ENCODE measurements at regions not wholly inside any gene's neighbourhood (a gene's known extent, or its start where the extent isn't known, plus 50 kb on each side); places are given as distances from the start of the nearest gene placed in this dataset.

DNA sequence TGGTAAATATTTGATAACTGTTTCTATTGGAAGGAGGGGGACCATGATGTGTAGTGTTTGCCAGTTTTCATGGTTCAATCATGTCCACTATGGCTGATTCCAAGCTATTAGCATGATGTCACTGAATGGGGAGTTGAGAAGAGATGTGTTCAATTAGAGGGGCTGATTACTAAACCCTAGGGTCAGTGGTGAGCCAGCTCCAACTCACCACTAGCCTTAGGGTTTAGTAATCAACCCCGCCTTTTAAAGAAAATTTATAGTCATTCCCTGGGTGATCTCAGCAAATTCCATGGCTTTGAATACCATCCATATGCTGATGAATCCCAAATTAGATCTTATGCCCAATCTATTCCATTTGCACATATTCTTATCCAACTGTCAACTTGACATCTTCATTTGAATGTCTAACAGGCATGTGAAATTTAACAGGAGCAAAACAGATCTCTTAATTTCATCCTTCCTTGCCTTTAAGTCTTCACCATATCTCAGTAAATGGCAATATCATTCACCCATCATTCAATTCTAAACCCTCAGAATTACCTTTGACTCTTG is 98.8 kb downstream of the GCNT1 start:
- no peak for DNase-seq (ENCODE audit: low read depth)

DNA sequence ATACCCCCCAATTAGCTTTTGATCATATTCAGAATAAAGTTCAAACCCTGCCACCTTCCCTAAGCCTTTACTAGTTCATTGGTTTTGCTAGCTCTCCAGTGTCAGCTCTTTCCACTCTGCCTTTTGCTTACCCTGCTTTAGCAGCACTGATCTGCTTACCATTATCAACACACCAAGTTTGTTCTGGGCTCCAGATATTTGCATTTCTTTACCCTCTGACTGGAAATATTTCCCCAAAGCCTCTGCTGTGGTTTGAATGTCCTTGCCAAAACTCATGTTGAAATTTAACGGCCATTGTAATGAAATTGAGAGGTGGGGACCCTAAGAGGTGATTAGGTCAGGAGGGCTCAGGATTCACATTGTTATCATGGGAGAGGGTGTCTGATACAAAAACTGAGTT is 99.5 kb downstream of the GCNT1 start:
- no peak for DNase-seq (ENCODE audit: low read depth)

DNA sequence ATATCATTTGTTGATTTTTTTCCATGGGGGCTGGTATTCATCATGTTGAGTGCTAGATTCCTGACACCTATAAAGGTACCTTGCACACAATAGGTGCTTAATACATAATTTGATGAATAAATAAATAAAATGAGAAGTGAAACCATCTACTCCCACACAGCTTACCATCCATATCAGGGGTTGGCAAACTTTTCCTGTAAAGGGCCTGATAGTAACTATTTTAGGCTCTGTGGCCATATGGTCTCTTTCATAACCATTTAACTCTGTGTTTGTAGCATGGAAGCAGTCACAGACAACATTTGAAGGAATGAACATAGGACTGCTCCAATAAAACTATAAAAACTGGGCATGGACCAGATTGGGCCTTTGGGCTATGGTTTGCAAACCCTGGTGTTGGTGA is 100.3 kb downstream of the GCNT1 start:
- DNase-seq (ENCODE audit: low read depth) = no peak

DNA sequence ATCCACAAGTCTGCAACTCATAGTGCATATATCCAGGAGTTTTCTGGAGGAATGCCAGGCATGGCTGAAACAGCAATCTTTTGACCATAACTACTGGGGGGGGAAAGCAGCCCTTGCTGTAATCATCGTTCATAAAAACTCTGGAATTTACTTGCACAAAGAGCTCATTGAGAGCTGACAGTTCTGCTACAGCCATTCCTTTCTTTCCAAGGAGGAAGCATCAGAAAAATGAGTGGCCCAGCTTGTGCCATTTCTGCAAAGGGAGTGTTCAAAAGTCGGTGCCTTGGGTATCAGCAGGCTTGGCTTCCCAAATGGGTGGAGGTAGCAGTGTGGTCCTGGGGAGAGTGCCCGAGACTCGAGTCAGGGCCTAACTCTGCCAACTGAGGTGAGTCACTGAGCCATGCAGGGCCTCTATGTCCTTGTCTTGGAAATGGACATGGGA is 101.5 kb downstream of the GCNT1 start:
- DNase-seq (ENCODE audit: low read depth) = peak; percentile 62

DNA sequence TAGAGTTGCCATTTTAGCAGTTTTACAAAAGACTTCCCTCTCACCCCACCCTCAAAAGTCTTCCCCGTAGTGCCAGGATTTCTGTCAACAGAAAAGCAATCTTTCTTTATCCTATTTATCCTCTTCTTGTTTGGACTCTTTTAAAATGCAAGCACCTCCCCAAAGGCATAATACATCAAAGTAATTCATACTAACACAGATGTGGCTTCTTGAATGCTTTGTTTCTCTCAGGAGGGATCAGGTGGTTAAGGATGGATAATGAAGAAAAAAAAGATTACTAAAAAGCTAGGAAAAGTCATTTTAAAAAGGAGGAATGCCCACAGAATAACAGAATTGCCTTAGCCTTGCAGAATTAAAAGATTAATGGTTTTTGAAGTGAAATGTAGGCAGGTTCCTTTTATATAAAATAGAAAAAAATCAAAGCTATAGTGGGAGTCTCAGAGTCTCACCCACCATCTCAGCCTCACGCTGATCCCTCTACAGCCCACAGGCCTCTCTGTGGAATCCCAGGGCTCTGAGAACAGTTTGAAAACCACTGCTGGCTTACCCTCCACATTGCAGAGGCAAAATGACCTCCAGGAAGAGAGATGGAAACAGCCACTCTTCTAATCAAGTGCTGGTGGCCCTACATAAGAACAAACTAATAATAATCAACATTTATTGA is 102.2 kb downstream of the GCNT1 start:
- no peak for DNase-seq (ENCODE audit: low read depth)

All from HT1080 (cell line).